Heart left ventricle (tissue), 16 donors: ENCODE measurements at regions not wholly inside any gene's neighbourhood (a gene's known extent, or its start where the extent isn't known, plus 50 kb on each side); places are given as distances from the start of the nearest gene placed in this dataset.

Experiments
- ATAC-seq, 4 donors: fragments of 200-7000 bp; cut with Tn5 transposase; one replicate each; pipeline ENCODE4 v1.9.1; 2020 to 2022; ENCODE audit warnings: moderate library complexity in 4 of 4, mild to moderate bottlenecking in 3 of 4, moderate number of reproducible peaks in 1 of 4
- DNase-seq, 5 donors: peaks; one replicate each; pipeline ENCODE4 v3.0.0-alpha.2; 2020
- H3K27ac ChIP-seq, 12 donors: fragments of 200-600 bp; sonication (generic) in 4 of 12; one replicate each; pipeline versions ENCODE4 v1.5.0 to v1.8.0; 2016 to 2022; ENCODE audit warnings: mild to moderate bottlenecking in 2 of 12
- H3K27me3 ChIP-seq, 9 donors: fragments of 200-600 bp; sonication (generic) in 2 of 9; one replicate each; pipeline versions ENCODE4 v1.5.1 to v1.8.0; 2016 to 2022; ENCODE audit warnings: mild to moderate bottlenecking in 3 of 9
- H3K36me3 ChIP-seq, 9 donors: fragments of 200-600 bp; sonication (generic) in 2 of 9; one replicate each; pipeline versions ENCODE4 v1.5.0 to v1.8.0; 2018 to 2022; ENCODE audit warnings: mild to moderate bottlenecking in 2 of 9
- H3K4me1 ChIP-seq, 12 donors: fragments of 200-600 bp; sonication (generic) in 4 of 12; one replicate each; pipeline versions ENCODE4 v1.5.0 to v1.8.0; 2016 to 2022; ENCODE audit warnings: mild to moderate bottlenecking in 3 of 12
- H3K4me3 ChIP-seq, 12 donors: fragments of 200-600 bp; sonication (generic) in 4 of 12; one replicate each; pipeline versions ENCODE4 v1.5.0 to v1.8.0; 2017 to 2022; ENCODE audit warnings: mild to moderate bottlenecking in 9 of 12, moderate library complexity in 4 of 12
- H3K9me3 ChIP-seq, 12 donors: fragments of 200-600 bp; sonication (generic) in 4 of 12; one replicate each; pipeline versions ENCODE4 v1.5.0 to v1.8.0; 2016 to 2022; ENCODE audit warnings: mild to moderate bottlenecking in 1 of 12
- CTCF ChIP-seq, 12 donors: fragments of 200-600 bp; sonication (generic) in 4 of 12; IDR thresholded peaks; one replicate each; pipeline versions ENCODE4 v1.5.0 to v1.8.0; 2018 to 2022; ENCODE audit warnings: antibody characterized with exemption in 12 of 12, mild to moderate bottlenecking in 5 of 12
- POLR2A ChIP-seq, 2 donors: fragments of 450-650 bp; IDR thresholded peaks; one replicate each; pipeline ENCODE4 v1.6.1; 2017; ENCODE audit warnings: antibody characterized with exemption in 2 of 2, mild to moderate bottlenecking in 2 of 2, moderate library complexity in 2 of 2
- WGBS, 4 donors: extraction: QIAGEN DNeasy Blood & Tissue Kit in 2 of 4; methylation state at CpG; one replicate each; pipeline versions ENCODE4 v1.1.5 to v1.1.7; 2013 to 2018; 5-methylcytosine and 5-hydroxymethylcytosine counted together
- intact Hi-C, 10 donors: fragments of 100-400 bp; cut with DNase I; formaldehyde crosslinking; loops; one replicate each; pipeline versions ENCODE4 v1.11.1 to v1.14.2; 2022
- donor health status: ischemic (EF 13 %, LVEDD 7.1; RV severe dilation, severe dysfunction).
- donor health status: healthy with polysubstance abuse.
- donor health status: DM: no; HTN: yes; CAD: no.
- donor health status: DM: no; HTN: no; CAD: no.
- donor health status: ischemic (EF 25% LVEDD 6.9; RV normal size, moderate dysfunction).
- donor health status: ischemic (EF 25% LVEDD 5.7; RV mildly dilated, moderate dysfunction).
- donor health status: healthy.
- donor health status: DM: yes; HTN: yes; CAD: no.
- donor health status: ischemic (EF 35%, LVEDD 5.7; RV mildly dilated, moderate dysfunction).
- donor health status: nonischemic (EF 11% LVEDD 7.7; RV severe dilation, severe dysfunction).
- donor health status: DM: yes; HTN: yes; CAD: no.
- donor health status: PGD.
- donor health status: ischemic (EF 29% LVEDD 5.4; RV normal size, mild dysfunction).
- donor health status: nonischemic (EF 23%, LVEDD 6.1; RV moderate dilation, normal function).

DNA sequence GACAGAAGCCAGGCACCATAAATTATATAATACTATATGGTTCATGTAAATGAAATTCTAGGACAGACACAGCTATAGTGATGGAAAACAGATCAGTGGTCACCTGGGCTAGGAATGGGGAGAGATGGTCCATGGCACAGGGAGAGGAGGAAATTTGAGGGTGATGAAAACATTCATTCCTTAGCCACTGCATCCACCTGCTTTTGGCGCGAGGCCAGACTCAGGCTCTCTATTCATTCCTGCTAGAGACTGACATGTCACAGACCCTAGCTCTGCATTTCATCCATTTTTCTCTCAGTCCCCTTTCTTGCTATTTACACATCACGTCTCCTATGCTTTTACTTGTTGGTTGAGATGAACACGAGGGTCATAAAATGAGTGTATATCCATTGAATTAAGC lies 628.3 kb upstream of the SLC10A2 start:
- H3K27me3 ChIP-seq = no peaks in the 10 kb centered on the region
- no peak for ATAC-seq
- no peaks in the 10 kb centered on the region for H3K9me3 ChIP-seq
- intact Hi-C loops = loop anchor here in 1 of 10 donors (10.0 kb wide), 1 partner anchor 340 kb away; no protein-coding TSS in a partner anchor
- DNase-seq = no peak
- no peaks in the 10 kb centered on the region for H3K4me1 ChIP-seq
- H3K27ac ChIP-seq = no peak overlapping the region
- no peak overlapping the region for H3K4me3 ChIP-seq
- TF ChIP-seq POLR2A (IDR thresholded peaks at IDR 0.05) (no peak), CTCF (IDR thresholded peaks at IDR 0.05) (no peak)
- no peaks in the 10 kb centered on the region for H3K36me3 ChIP-seq
- 66 to 74% (median 72%) methylated on average over 4 of the region's 4 CpGs for WGBS, 4 donors

DNA sequence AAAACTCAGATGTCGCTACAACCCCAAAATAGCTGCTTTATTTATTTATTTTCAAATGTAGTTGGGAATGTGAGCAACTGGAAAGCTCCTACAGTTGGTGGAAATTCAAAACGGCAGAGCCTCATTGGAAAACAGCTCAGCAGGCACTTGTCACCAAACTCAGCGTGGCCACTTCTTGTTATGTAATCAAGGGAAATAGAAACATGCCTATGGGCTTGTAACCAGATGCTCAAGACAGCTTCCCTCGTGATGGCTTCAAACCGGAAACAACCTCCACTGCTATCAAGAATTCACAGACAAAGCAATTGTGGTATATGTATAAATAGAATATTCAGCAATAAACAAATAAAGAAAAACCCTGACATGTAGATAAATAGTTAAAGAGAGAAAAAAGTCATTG lies 627.8 kb upstream of the SLC10A2 start:
- Histone ChIP-seq H3K4me1 (no peaks in the 10 kb centered on the region), H3K27me3 (no peaks in the 10 kb centered on the region), H3K9me3 (no peaks in the 10 kb centered on the region), H3K36me3 (no peaks in the 10 kb centered on the region), H3K4me3 (no peak overlapping the region), H3K27ac (no peak overlapping the region)
- no peak for TF ChIP-seq CTCF (IDR thresholded peaks at IDR 0.05)
- no peak for TF ChIP-seq POLR2A (IDR thresholded peaks at IDR 0.05)
- no peak for DNase-seq
- intact Hi-C loops = loop anchor here in 1 of 10 donors (10.0 kb wide), 1 partner anchor 339 kb away; no protein-coding TSS in a partner anchor
- ATAC-seq = no peak
- WGBS, 4 donors = 29 to 32% (median 31%) methylated on average over 5 of the region's 5 CpGs

DNA sequence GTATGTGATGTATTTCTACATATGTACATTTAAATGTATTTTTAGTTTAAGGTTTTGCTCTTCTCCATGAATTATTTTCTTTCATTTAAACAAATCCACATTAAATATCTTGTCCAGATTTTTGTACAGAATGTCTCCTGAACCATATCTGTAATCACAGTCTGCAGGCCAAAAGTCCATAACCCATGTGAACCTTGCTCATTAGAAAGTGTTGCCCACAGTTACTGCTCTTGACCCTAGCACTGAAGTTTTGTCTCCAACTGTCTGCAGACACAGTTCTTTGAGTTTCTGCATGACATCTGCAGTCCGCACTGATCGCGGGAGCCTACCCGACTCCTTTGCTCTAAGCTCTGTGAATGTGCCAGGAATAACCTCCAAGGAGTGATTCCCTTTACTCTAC lies 626.2 kb upstream of the SLC10A2 start:
- Histone ChIP-seq H3K4me3 (no peak overlapping the region), H3K27ac (no peak overlapping the region), H3K36me3 (no peaks in the 10 kb centered on the region), H3K9me3 (no peaks in the 10 kb centered on the region), H3K27me3 (no peaks in the 10 kb centered on the region), H3K4me1 (no peaks in the 10 kb centered on the region)
- DNase-seq (no peak), ATAC-seq (no peak)
- 75 to 87% (median 85%) methylated on average over 4 of the region's 4 CpGs for WGBS, 4 donors
- intact Hi-C loops = loop anchor here in 1 of 10 donors (10.0 kb wide), 1 partner anchor 338 kb away; no protein-coding TSS in a partner anchor
- TF ChIP-seq POLR2A (IDR thresholded peaks at IDR 0.05) (no peak), CTCF (IDR thresholded peaks at IDR 0.05) (no peak)

GRCh38 chr13:103676329-103676728 lies 610.1 kb upstream of the SLC10A2 start:
- no peaks in the 10 kb centered on the region for H3K27me3 ChIP-seq
- ATAC-seq = no peak
- no peaks in the 10 kb centered on the region for H3K36me3 ChIP-seq
- TF ChIP-seq POLR2A (IDR thresholded peaks at IDR 0.05) = no peak
- no peak for TF ChIP-seq CTCF (IDR thresholded peaks at IDR 0.05)
- H3K4me1 ChIP-seq = no peaks in the 10 kb centered on the region
- intact Hi-C loops = no loop called here
- DNase-seq = no peak
- H3K9me3 ChIP-seq = no peaks in the 10 kb centered on the region
- H3K27ac ChIP-seq = no peak overlapping the region
- no peak overlapping the region for H3K4me3 ChIP-seq
